Large intestine (tissue), 3 donors: ENCODE measurements at regions not wholly inside any gene's neighbourhood (a gene's known extent, or its start where the extent isn't known, plus 50 kb on each side); places are given as distances from the start of the nearest gene placed in this dataset.
"Not testable (repeated sequence)": the region's sequence is repeated elsewhere in the genome, so short reads cannot be mapped to it uniquely, and the experiment has no call there.

Source experiments
- DNase-seq, 2 donors: peaks; one replicate each; pipeline versions ENCODE4 v3.0.0 to v3.0.0-alpha.2; 2013
- H3K27ac ChIP-seq: one replicate; pipeline ENCODE4 v1.5.1; 2013; ENCODE audit warnings: low read length
- H3K27me3 ChIP-seq: 2 replicates; pipeline ENCODE4 v1.6.1; 2013; ENCODE audit warnings: low read length; ENCODE audit not compliant: control insufficient read depth, insufficient read depth
- H3K36me3 ChIP-seq: 2 replicates; pipeline ENCODE4 v1.6.1; 2013; ENCODE audit warnings: low read length; ENCODE audit not compliant: control insufficient read depth, insufficient read depth
- H3K4me1 ChIP-seq: one replicate; pipeline ENCODE4 v1.6.1; 2013; ENCODE audit warnings: low read length; ENCODE audit not compliant: control insufficient read depth, insufficient read depth
- H3K4me3 ChIP-seq: one replicate; pipeline ENCODE4 v1.5.1; 2013; ENCODE audit warnings: low read length
- H3K9me3 ChIP-seq: one replicate; pipeline ENCODE4 v1.6.1; 2013; ENCODE audit warnings: mild to moderate bottlenecking, low read depth, low read length, moderate library complexity; ENCODE audit not compliant: control insufficient read depth
- WGBS: methylation state at CpG from one replicate; pipeline ENCODE4 v1.1.5; 2013; ENCODE audit warnings: low lambda C conversion rate; ENCODE audit not compliant: insufficient coverage; 5-methylcytosine and 5-hydroxymethylcytosine counted together

GRCh38 chr20:43826943-43827342 is 87.7 kb upstream of the TOX2 start:
- H3K27me3 ChIP-seq, H3K36me3 ChIP-seq: not testable (repeated sequence)
- 82% methylated on average over 2 of the region's 5 CpGs for WGBS

GRCh38 chr20:43825581-43825980 is 89.1 kb upstream of the TOX2 start:
- WGBS = no CpG with 5 or more reads among the region's 8 CpGs
- no peaks in the 10 kb centered on the region for H3K9me3 ChIP-seq
- DNase-seq = no peak
- no peaks in the 10 kb centered on the region for H3K27me3 ChIP-seq
- no peaks in the 10 kb centered on the region for H3K4me1 ChIP-seq
- H3K27ac ChIP-seq = no peak overlapping the region
- no peaks in the 10 kb centered on the region for H3K36me3 ChIP-seq
- no peak overlapping the region for H3K4me3 ChIP-seq

More at GRCh38 chr20:43826943-43827342, 87.7 kb upstream of the TOX2 start:
- not testable (repeated sequence) for H3K27ac ChIP-seq, H3K4me3 ChIP-seq, H3K4me1 ChIP-seq, H3K9me3 ChIP-seq, DNase-seq

GRCh38 chr20:43825051-43825402 is 89.6 kb upstream of the TOX2 start:
- no CpG with 5 or more reads among the region's 2 CpGs for WGBS
- no peak overlapping the region for H3K27ac ChIP-seq
- no peaks in the 10 kb centered on the region for H3K36me3 ChIP-seq
- peak in 1 of 2 donors; percentile 4 for DNase-seq
- H3K9me3 ChIP-seq = no peaks in the 10 kb centered on the region
- no peak overlapping the region for H3K4me3 ChIP-seq
- H3K4me1 ChIP-seq = no peaks in the 10 kb centered on the region
- H3K27me3 ChIP-seq = no peaks in the 10 kb centered on the region

- Histone ChIP-seq H3K36me3 (no peaks in the 10 kb centered on the region), H3K4me3 (no peak overlapping the region), H3K27me3 (no peaks in the 10 kb centered on the region), H3K4me1 (no peaks in the 10 kb centered on the region), H3K27ac (no peak overlapping the region), H3K9me3 (no peaks in the 10 kb centered on the region)
- DNase-seq = peak; percentile 9 to 26
- WGBS = no CpG with 5 or more reads among the region's 9 CpGs
Observed at GRCh38 chr20:43824309-43825050, 90.2 kb upstream of the TOX2 start.

GRCh38 chr20:43821795-43822194 is 92.9 kb upstream of the TOX2 start:
- Histone ChIP-seq H3K4me1 (no peaks in the 10 kb centered on the region), H3K4me3 (no peak overlapping the region), H3K9me3 (no peaks in the 10 kb centered on the region), H3K27me3 (no peaks in the 10 kb centered on the region), H3K36me3 (no peaks in the 10 kb centered on the region), H3K27ac (no peak overlapping the region)
- DNase-seq = no peak
- WGBS = no CpG with 5 or more reads among the region's 3 CpGs

- H3K4me1 ChIP-seq = no peaks in the 10 kb centered on the region
- no peaks in the 10 kb centered on the region for H3K36me3 ChIP-seq
- WGBS = no CpG with 5 or more reads among the region's 7 CpGs
- H3K27me3 ChIP-seq = no peaks in the 10 kb centered on the region
- H3K4me3 ChIP-seq = no peak overlapping the region
- DNase-seq = no peak
- H3K27ac ChIP-seq = no peak overlapping the region
- H3K9me3 ChIP-seq = no peaks in the 10 kb centered on the region
Observed at GRCh38 chr20:43820731-43821330, 93.8 kb upstream of the TOX2 start.

- Histone ChIP-seq H3K27ac (no peak overlapping the region), H3K4me3 (no peak overlapping the region), H3K9me3 (no peaks in the 10 kb centered on the region), H3K36me3 (no peaks in the 10 kb centered on the region), H3K4me1 (no peaks in the 10 kb centered on the region), H3K27me3 (no peaks in the 10 kb centered on the region)
- DNase-seq = no peak
Observed at GRCh38 chr20:43812216-43812615, 85.4 kb upstream of the GTSF1L start.

- H3K27me3 ChIP-seq = no peaks in the 10 kb centered on the region
- WGBS = 75% methylated on average over 2 of the region's 4 CpGs
- H3K4me1 ChIP-seq = no peaks in the 10 kb centered on the region
- DNase-seq = no peak
- H3K36me3 ChIP-seq = no peaks in the 10 kb centered on the region
- no peak overlapping the region for H3K4me3 ChIP-seq
- no peak overlapping the region for H3K27ac ChIP-seq
- H3K9me3 ChIP-seq = no peaks in the 10 kb centered on the region
Observed at GRCh38 chr20:43809206-43809819, 82.5 kb upstream of the GTSF1L start.

- no peak for DNase-seq
- H3K27ac ChIP-seq = no peak overlapping the region
- 58% methylated on average over 4 of the region's 5 CpGs for WGBS
- H3K4me3 ChIP-seq = no peak overlapping the region
- H3K9me3 ChIP-seq = no peaks in the 10 kb centered on the region
- H3K4me1 ChIP-seq = no peaks in the 10 kb centered on the region
- no peaks in the 10 kb centered on the region for H3K36me3 ChIP-seq
- H3K27me3 ChIP-seq = no peaks in the 10 kb centered on the region
Observed at GRCh38 chr20:43804781-43805180, 78.0 kb upstream of the GTSF1L start.

- Histone ChIP-seq H3K4me3 (no peak overlapping the region), H3K27me3 (no peaks in the 10 kb centered on the region), H3K9me3 (no peaks in the 10 kb centered on the region), H3K27ac (no peak overlapping the region), H3K36me3 (no peaks in the 10 kb centered on the region), H3K4me1 (no peaks in the 10 kb centered on the region)
- no peak for DNase-seq
Observed at GRCh38 chr20:43803276-43803675, 76.5 kb upstream of the GTSF1L start.

GRCh38 chr20:43800186-43800585 is 73.4 kb upstream of the GTSF1L start:
- H3K27ac ChIP-seq = no peak overlapping the region
- WGBS = no CpG with 5 or more reads among the region's 6 CpGs

More at GRCh38 chr20:43800186-43800585, 73.4 kb upstream of the GTSF1L start:
- no peak overlapping the region for H3K4me3 ChIP-seq
- DNase-seq = no peak
- H3K36me3 ChIP-seq = no peaks in the 10 kb centered on the region
- no peaks in the 10 kb centered on the region for H3K9me3 ChIP-seq
- no peaks in the 10 kb centered on the region for H3K27me3 ChIP-seq
- no peaks in the 10 kb centered on the region for H3K4me1 ChIP-seq
